Limb (tissue), 2 donors: ENCODE measurements at regions not wholly inside any gene's neighbourhood (a gene's known extent, or its start where the extent isn't known, plus 50 kb on each side); places are given as distances from the start of the nearest gene placed in this dataset.

Experiments used
- DNase-seq, 2 donors: peaks; one replicate each; pipeline ENCODE4 v3.0.0-alpha.2; 2016; ENCODE audit errors: extremely low spot score in 2 of 2

DNA sequence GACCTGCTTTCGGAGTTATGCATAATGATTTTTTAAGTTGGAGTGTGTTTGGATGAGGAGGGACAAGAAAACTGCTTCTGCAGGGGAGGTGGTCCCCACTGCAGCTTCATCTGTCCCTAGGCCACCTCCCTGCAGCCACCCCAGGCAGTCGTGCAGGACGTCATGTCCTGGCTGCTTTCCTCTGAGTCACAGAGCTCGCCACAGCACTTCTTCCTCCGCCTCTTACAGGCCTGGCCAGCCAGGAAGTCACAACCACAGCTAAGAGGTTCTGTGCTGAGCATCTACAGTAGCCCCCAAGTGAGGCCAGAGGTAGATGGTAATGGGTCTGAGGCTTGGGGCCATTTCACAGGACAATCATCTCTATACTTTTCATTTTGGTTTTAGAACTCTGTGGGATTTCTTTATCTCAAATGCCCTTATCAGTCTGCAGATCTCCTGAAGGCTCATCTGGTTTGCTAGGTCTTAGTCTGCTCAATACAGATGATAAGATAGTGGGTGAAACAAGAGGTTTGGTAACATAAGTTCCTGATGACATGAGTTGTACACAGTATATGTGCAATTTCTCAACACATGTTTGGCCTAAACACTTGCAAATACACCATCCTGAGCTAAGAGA, 106.4 kb downstream of the ARF6 start:
- peak in 1 of 2 donors; percentile 45 for DNase-seq

- DNase-seq: no peak
Observed at GRCh38 chr14:49999826-50000379, 107.0 kb downstream of the ARF6 start.

DNA sequence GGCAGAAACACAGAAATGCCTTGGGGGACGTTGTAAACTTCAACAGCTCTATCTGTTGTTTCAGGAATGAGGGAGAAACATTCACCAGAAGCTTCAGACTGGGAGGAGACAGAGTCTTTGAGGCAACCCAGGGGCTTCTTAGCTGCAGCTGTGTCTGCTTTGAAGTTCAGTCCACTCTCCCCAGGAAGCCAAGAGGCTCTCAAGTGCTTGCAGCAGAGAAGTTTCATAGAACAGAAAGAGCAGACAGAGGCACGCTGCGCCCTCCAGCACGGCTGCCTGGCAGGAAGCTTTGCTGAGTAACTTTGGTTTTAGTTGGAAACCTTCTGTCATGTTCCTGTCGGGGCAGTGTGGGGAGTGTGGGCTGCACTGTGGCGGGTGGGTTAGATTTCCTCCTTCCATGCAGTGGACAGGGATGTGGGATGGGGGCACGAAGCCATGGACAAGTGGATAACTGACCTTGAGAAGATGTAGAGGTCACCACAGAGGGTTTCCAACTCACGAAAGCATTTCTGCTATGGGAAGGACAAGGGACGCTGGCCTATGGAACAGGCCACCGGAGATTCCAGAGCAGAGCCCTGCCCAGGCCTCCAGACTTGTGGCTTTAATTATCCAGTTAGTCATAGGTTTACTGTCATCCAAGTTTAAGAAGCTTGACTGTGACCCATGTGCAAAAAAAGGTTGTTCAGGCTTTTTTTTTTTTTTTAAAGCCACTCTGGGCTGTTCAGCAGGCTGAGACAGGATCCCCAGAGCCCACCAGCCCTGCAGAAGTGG, 107.7 kb downstream of the ARF6 start:
- peak; percentile 58 to 75 for DNase-seq

- peak in 1 of 2 donors; percentile 46 for DNase-seq
Observed at GRCh38 chr14:50001151-50001998, 108.5 kb downstream of the ARF6 start.

GRCh38 chr14:50001999-50002925, 109.4 kb downstream of the ARF6 start:
- no peak for DNase-seq

GRCh38 chr14:50002926-50003212, 110.0 kb downstream of the ARF6 start:
- DNase-seq: no peak

DNA sequence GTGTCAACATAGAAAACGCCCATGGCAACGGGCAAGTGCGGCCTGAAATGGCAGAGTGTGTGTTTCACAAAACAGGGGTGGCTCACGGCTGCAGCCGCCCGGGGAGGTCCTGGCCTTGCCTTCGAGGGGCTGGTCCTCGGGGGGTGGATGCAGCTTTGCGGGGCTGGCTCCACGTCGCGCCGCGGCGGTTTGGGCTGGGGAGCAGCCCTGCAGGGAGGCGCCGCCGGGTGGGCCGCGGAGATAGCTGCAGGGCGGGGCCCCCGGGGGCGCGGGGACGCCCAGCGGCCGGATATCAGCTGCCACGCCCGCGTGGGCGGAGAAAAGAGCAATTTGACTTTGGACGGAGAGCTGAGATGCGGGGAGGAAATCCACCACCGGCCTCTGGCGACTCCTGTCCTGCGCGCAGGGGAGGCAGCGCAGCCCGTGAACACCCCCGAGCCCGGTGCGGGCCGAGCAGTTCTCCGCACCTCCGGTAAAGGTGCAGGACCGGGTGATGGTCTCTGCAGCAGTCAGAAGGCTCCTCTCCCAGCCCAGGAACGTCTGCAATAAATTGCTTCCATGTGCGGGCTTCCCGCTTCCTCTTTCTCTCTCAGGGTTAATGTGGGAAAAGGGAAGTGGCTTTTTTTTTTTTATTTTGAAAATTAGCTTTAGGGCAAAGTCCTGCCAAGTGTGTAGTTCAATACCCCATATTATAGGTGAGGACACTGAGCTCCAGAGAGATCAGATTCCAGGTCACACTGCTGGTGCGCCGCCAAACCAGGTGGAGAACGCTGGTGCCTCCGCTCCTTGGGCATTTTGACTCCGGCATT, 110.5 kb downstream of the ARF6 start:
- peak; percentile 62 to 71 for DNase-seq

DNA sequence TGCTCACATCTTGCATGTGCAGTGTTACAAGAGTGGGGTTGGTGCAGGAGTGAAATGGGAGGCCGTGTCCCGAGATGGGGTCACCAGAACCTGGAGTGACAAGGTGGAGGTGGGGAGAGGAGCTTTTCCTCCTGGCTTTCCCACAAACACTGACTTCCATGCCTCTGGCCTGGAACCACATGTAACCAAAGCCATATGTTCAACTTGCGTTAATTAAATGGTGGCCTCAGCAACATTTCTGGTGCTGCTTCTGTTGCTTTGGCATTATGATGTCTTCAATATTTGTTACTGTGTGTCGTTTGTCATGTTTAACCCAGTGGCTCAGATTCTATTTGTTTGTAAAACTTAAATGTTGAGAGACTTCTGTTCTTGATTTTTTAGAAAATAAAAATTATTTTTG, 110.2 kb downstream of the VCPKMT start:
- no peak for DNase-seq

GRCh38 chr14:50007123-50007903, 109.1 kb downstream of the VCPKMT start:
- no peak for DNase-seq

DNA sequence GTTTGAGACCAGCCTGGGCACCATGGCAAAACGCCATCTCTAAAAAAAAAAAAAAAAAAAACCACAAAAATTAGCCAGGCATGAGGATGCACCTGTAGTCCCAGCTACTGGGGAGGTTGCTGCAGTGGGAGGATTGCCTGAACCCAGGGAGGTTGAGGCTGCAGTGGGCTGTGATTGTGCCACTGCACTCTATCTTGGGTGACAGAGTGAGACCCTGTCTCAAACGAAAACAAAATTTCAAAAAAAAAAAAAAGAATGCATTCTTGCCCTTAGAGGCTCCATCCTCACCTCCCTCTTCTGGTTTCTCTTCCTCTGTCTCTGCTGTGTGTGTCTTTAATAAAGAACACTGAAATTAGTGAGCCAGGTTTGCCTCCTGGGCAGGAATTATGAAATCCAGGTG, 107.8 kb downstream of the VCPKMT start:
- DNase-seq: no peak

DNA sequence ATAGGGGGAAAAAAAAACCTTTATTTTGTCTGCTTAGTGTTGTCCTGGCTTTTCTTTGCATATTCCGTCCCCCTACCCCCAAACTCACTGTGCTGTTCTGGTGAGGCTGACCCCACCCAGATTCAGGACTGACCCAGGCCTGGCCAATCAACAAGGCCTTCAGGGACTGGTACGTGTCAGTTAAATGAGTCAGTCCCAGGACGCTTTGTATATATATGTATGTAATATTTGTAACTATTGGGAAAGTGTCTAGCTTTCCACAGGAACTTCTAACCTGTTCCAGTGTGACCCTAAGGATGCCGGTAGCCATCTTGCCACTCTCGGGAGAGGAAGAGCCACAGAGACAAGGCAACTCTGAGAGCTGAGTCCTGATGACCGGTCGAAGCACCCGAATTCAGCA, 107.4 kb downstream of the VCPKMT start:
- DNase-seq: no peak

- DNase-seq: no peak
Observed at GRCh38 chr14:50010752-50011151, 105.6 kb downstream of the VCPKMT start.

- DNase-seq: no peak
Observed at GRCh38 chr14:50011242-50011641, 105.1 kb downstream of the VCPKMT start.

GRCh38 chr14:50012644-50013043, 103.7 kb downstream of the VCPKMT start:
- no peak for DNase-seq

- no peak for DNase-seq
Observed at GRCh38 chr14:50013198-50013918, 103.0 kb downstream of the VCPKMT start.

GRCh38 chr14:50013934-50014333, 102.4 kb downstream of the VCPKMT start:
- no peak for DNase-seq

DNA sequence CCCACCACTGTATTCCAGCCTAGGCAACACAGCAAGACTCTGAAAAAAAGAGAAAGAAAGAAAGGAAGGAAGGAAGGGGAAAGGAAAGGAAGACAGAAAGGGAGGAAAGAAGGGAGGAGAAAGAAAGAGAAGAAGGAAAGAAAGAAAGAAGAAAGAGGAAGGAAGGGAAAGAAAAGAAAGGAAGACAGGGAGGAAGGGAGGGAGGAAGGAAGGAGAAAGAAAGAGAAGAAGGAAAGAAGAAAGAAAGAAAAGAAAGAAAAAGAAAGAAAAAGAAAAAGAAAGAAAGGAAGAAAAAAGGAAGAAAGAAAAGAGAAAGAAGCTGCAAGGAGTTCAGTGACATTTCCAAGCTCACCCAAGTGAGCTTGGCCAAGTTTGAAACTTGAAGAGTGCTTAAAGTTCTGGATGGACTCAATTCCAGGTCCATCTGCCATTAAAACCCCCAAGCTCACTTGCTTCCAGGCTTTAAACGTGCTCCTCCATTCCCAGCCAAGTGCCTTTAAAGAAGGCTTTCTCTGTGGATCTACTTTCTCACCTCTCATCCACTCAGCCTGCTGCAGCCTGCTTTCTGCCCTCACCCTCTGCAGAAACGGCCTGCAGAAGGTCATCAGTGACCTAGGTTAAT, 101.5 kb downstream of the VCPKMT start:
- no peak for DNase-seq

DNA sequence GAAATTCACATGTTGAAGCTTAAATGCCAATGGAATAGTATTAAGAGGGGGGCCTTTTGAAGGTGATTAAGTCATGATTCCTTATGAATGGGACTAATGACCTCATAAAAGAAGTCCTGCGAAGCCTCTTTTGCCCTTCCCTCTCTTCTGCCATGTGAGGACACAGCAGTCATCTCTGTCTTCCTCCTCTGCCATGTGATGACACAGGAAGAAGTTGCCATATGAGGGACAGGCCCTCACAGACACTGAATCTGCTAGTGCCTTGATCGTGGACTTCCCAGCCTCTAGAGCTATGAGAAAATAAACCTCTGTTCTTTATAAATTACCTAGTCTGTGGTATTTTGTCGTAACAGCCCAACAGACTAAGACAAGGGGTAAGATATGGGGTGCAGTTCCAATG, 100.7 kb downstream of the VCPKMT start:
- no peak for DNase-seq
